Upper lobe of left lung (tissue), 6 donors: ENCODE measurements at regions not wholly inside any gene's neighbourhood (a gene's known extent, or its start where the extent isn't known, plus 50 kb on each side); places are given as distances from the start of the nearest gene placed in this dataset.
A peak's percentile ranks its signal among the peaks of the same experiment; 100 is the strongest.
"Not testable (repeated sequence)": the region's sequence is repeated elsewhere in the genome, so short reads cannot be mapped to it uniquely, and the experiment has no call there.

ENCODE experiments used
- ATAC-seq, 2 donors: fragments of 200-7000 bp; cut with Tn5 transposase; one replicate each; pipeline ENCODE4 v1.9.1; 2022; ENCODE audit warnings: mild to moderate bottlenecking in 2 of 2, moderate library complexity in 2 of 2; ENCODE audit not compliant: low FRiP score in 2 of 2
- DNase-seq, 2 donors: peaks; one replicate each; pipeline ENCODE4 v3.0.0-alpha.2; 2019 to 2020
- H3K27ac ChIP-seq, 4 donors: fragments of 200-600 bp; sonication (generic); one replicate each; pipeline ENCODE4 v1.5.1; 2016 to 2019
- H3K27me3 ChIP-seq, 4 donors: fragments of 200-600 bp; sonication (generic); one replicate each; pipeline ENCODE4 v1.5.1; 2017 to 2019
- H3K36me3 ChIP-seq, 4 donors: fragments of 200-600 bp; sonication (generic); one replicate each; pipeline ENCODE4 v1.5.1; 2016 to 2019
- H3K4me1 ChIP-seq, 4 donors: fragments of 200-600 bp; sonication (generic); one replicate each; pipeline ENCODE4 v1.5.1; 2018 to 2019
- H3K4me3 ChIP-seq, 4 donors: fragments of 200-600 bp; sonication (generic); one replicate each; pipeline ENCODE4 v1.5.1; 2017 to 2019; ENCODE audit warnings: mild to moderate bottlenecking in 2 of 4, moderate library complexity in 1 of 4
- H3K9me3 ChIP-seq, 4 donors: fragments of 200-600 bp; sonication (generic); one replicate each; pipeline ENCODE4 v1.5.1; 2018 to 2019
- CTCF ChIP-seq, 6 experiments: fragments of 450-650 bp in 4 of 6; fragments of 200-600 bp in 2 of 6; sonication (generic) in 2 of 6; IDR thresholded peaks; one replicate each; pipeline ENCODE4 v1.5.1; 2016 to 2019; ENCODE audit warnings: antibody characterized with exemption in 6 of 6
- EP300 ChIP-seq, 4 donors: sonication (generic); formaldehyde crosslinking; IDR thresholded peaks; one replicate each; pipeline ENCODE4 v1.5.1; 2017; ENCODE audit warnings: antibody characterized with exemption in 4 of 4, control low read depth in 2 of 4
- POLR2A ChIP-seq, 4 donors: fragments of 450-650 bp; IDR thresholded peaks; one replicate each; pipeline ENCODE4 v1.5.1; 2016 to 2017; ENCODE audit warnings: antibody characterized with exemption in 4 of 4, mild to moderate bottlenecking in 2 of 4
- POLR2AphosphoS5 ChIP-seq, 2 donors: sonication (generic); formaldehyde crosslinking; IDR thresholded peaks; one replicate each; pipeline ENCODE4 v1.5.1; 2017; ENCODE audit warnings: antibody characterized with exemption in 2 of 2
- whole genome bisulfite sequencing, 2 donors: methylation state at CpG; one replicate each; pipeline ENCODE4 v1.1.5; 2017 to 2018; 5-methylcytosine and 5-hydroxymethylcytosine counted together
- donor health status: DM: no; HTN: no; CAD: no; lungs with moderate emphysema.
- donor health status: DM: no; HTN: yes; CAD: no; lungs with severe emphysema.

GRCh38 chr22:11253000-11253511, 4274.9 kb upstream of the OR11H1 start:
- H3K4me3 ChIP-seq: no peak overlapping the region
- H3K27me3 ChIP-seq: no peaks in the 10 kb centered on the region
- WGBS, 2 donors: 91 to 95% methylated on average over 7 to 46 of the region's 48 CpGs
- H3K4me1 ChIP-seq: no peaks in the 10 kb centered on the region
- TF ChIP-seq POLR2AphosphoS5 (IDR thresholded peaks at IDR 0.05) (no peak), EP300 (IDR thresholded peaks at IDR 0.05) (no peak), POLR2A (IDR thresholded peaks at IDR 0.05) (no peak), CTCF (IDR thresholded peaks at IDR 0.05) (no peak)
- peaks cover 0 to 6% (median 3%) of the 10 kb centered on the region in 4 donors for H3K9me3 ChIP-seq
- no peaks in the 10 kb centered on the region for H3K36me3 ChIP-seq
- DNase-seq (peak; percentile 12 to 80), ATAC-seq (peak; percentile 14 to 49)
- H3K27ac ChIP-seq: no peak overlapping the region

- H3K4me1 ChIP-seq, ATAC-seq, H3K27ac ChIP-seq, H3K9me3 ChIP-seq, H3K4me3 ChIP-seq, H3K27me3 ChIP-seq, H3K36me3 ChIP-seq, DNase-seq: not testable (repeated sequence)
- WGBS, 2 donors: 89 to 92% methylated on average over 7 of the region's 8 CpGs
These were observed 4257.0 kb upstream of the OR11H1 start for GRCh38 chr22:11270981-11271380.

GRCh38 chr22:11285116-11285838, 4242.7 kb upstream of the OR11H1 start:
- not testable (repeated sequence) for H3K4me1 ChIP-seq, H3K27ac ChIP-seq, ATAC-seq, H3K27me3 ChIP-seq, H3K4me3 ChIP-seq, H3K36me3 ChIP-seq
- 73 to 74% methylated on average over 32 of the region's 32 CpGs for WGBS, 2 donors
- peak in 1 of 2 donors; percentile 83 for DNase-seq
- peaks cover 4 to 24% (median 19%) of the 10 kb centered on the region in 4 donors for H3K9me3 ChIP-seq

- not testable (repeated sequence) for ATAC-seq, DNase-seq, H3K36me3 ChIP-seq, H3K4me3 ChIP-seq, H3K4me1 ChIP-seq, H3K27ac ChIP-seq, H3K27me3 ChIP-seq
- peaks cover 4 to 26% (median 21%) of the 10 kb centered on the region in 4 donors for H3K9me3 ChIP-seq
- WGBS, 2 donors: 55 to 57% methylated on average over 5 of the region's 5 CpGs
These were observed 4242.2 kb upstream of the OR11H1 start for GRCh38 chr22:11285839-11286205.

- not testable (repeated sequence) for H3K4me3 ChIP-seq, H3K27ac ChIP-seq, DNase-seq, H3K36me3 ChIP-seq, ATAC-seq, H3K27me3 ChIP-seq, H3K4me1 ChIP-seq
- H3K9me3 ChIP-seq: peaks cover 4 to 31% (median 21%) of the 10 kb centered on the region in 4 donors
- WGBS, 2 donors: 83 to 84% methylated on average over 14 to 15 of the region's 15 CpGs
These were observed 4239.5 kb upstream of the OR11H1 start for GRCh38 chr22:11288246-11289220.

- not testable (repeated sequence) for H3K27me3 ChIP-seq, H3K27ac ChIP-seq, DNase-seq, H3K4me1 ChIP-seq, H3K36me3 ChIP-seq, ATAC-seq, H3K4me3 ChIP-seq
- 30 to 61% methylated on average over 5 of the region's 5 CpGs for WGBS, 2 donors
- H3K9me3 ChIP-seq: peaks cover 6 to 38% (median 15%) of the 10 kb centered on the region in 4 donors
These were observed 4229.7 kb upstream of the OR11H1 start for GRCh38 chr22:11298126-11298893.

GRCh38 chr22:11302427-11302826, 4225.6 kb upstream of the OR11H1 start:
- H3K36me3 ChIP-seq, DNase-seq, ATAC-seq, H3K4me1 ChIP-seq, H3K27me3 ChIP-seq, H3K27ac ChIP-seq, H3K4me3 ChIP-seq: not testable (repeated sequence)
- WGBS, 2 donors: 72 to 82% methylated on average over 7 of the region's 7 CpGs
- peaks cover 6 to 47% (median 22%) of the 10 kb centered on the region in 4 donors for H3K9me3 ChIP-seq

GRCh38 chr22:11302904-11303303, 4225.1 kb upstream of the OR11H1 start:
- peaks cover 6 to 51% (median 22%) of the 10 kb centered on the region in 4 donors for H3K9me3 ChIP-seq
- not testable (repeated sequence) for DNase-seq

GRCh38 chr22:11305179-11305578, 4222.8 kb upstream of the OR11H1 start:
- ATAC-seq, DNase-seq, H3K27me3 ChIP-seq, H3K4me3 ChIP-seq, H3K4me1 ChIP-seq, H3K36me3 ChIP-seq, H3K27ac ChIP-seq: not testable (repeated sequence)
- H3K9me3 ChIP-seq: peaks cover 3 to 57% (median 21%) of the 10 kb centered on the region in 4 donors
- 82 to 84% methylated on average over 7 of the region's 7 CpGs for WGBS, 2 donors

More at GRCh38 chr22:11302904-11303303, 4225.1 kb upstream of the OR11H1 start:
- not testable (repeated sequence) for H3K4me1 ChIP-seq, H3K36me3 ChIP-seq, H3K27me3 ChIP-seq, H3K27ac ChIP-seq, ATAC-seq, H3K4me3 ChIP-seq
- 38 to 47% methylated on average over 1 of the region's 1 CpG for WGBS, 2 donors

GRCh38 chr22:11306933-11307518, 4221.0 kb upstream of the OR11H1 start:
- not testable (repeated sequence) for H3K4me3 ChIP-seq, H3K36me3 ChIP-seq, H3K4me1 ChIP-seq, ATAC-seq, H3K27me3 ChIP-seq, H3K27ac ChIP-seq, DNase-seq
- WGBS, 2 donors: 73 to 83% methylated on average over 6 of the region's 6 CpGs
- peaks cover 0 to 56% (median 21%) of the 10 kb centered on the region in 4 donors for H3K9me3 ChIP-seq
